Body of pancreas (tissue), 4 donors: ENCODE measurements at regions not wholly inside any gene's neighbourhood (a gene's known extent, or its start where the extent isn't known, plus 50 kb on each side); places are given as distances from the start of the nearest gene placed in this dataset.

Experiments
- POLR2A ChIP-seq, 3 donors: fragments of 450-650 bp; IDR thresholded peaks; one replicate each; pipeline ENCODE4 v1.6.1; 2016; ENCODE audit warnings: antibody characterized with exemption in 3 of 3, mild to moderate bottlenecking in 2 of 3
- TF ChIP-seq, protein P1 (sequence below), 7 experiments: fragments of 450-650 bp in 4 of 7; fragments of 200-600 bp in 3 of 7; sonication (generic) in 3 of 7; IDR thresholded peaks; one replicate each; pipeline ENCODE4 v1.5.1; 2016 to 2019; ENCODE audit warnings: antibody characterized with exemption in 7 of 7

DNA sequence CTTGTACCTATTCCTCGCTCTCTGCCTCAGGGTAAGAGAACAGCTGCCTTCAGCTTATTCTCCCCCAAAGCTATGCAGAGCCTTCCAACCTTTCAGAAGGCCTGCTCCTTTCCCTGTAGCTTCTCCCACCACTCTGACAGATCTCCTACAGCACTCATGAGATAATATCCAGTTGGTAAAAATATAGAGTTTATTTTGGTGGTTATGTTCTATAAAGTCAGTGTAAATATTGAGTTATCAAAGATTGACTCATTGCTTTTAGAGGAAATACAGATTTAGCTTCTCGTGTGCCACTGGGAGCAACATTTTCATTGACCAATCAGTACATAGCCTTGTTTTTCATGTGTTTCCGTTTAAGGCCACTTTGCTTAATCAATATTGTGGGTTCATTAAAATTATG, 216.2 kb upstream of the TECRL start:
- no peak for TF ChIP-seq POLR2A (IDR thresholded peaks at IDR 0.05)
- TF ChIP-seq, protein P1, sequence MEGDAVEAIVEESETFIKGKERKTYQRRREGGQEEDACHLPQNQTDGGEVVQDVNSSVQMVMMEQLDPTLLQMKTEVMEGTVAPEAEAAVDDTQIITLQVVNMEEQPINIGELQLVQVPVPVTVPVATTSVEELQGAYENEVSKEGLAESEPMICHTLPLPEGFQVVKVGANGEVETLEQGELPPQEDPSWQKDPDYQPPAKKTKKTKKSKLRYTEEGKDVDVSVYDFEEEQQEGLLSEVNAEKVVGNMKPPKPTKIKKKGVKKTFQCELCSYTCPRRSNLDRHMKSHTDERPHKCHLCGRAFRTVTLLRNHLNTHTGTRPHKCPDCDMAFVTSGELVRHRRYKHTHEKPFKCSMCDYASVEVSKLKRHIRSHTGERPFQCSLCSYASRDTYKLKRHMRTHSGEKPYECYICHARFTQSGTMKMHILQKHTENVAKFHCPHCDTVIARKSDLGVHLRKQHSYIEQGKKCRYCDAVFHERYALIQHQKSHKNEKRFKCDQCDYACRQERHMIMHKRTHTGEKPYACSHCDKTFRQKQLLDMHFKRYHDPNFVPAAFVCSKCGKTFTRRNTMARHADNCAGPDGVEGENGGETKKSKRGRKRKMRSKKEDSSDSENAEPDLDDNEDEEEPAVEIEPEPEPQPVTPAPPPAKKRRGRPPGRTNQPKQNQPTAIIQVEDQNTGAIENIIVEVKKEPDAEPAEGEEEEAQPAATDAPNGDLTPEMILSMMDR (IDR thresholded peaks at IDR 0.05), result no peak
